ENCODE measurements at regions not wholly inside any gene's neighbourhood (a gene's known extent, or its start where the extent isn't known, plus 50 kb on each side); places are given as distances from the start of the nearest gene placed in this dataset.
"Not testable (repeated sequence)": the region's sequence is repeated elsewhere in the genome, so short reads cannot be mapped to it uniquely, and the experiment has no call there.

- no peak overlapping the region for H2BK12ac ChIP-seq (ENCODE audit: low read length)
- WGBS, 2 donors (ENCODE audit: extremely low coverage in 2 of 2, insufficient read length in 2 of 2, insufficient replicate concordance in 1 of 2), result no CpG with 5 or more reads among the region's 6 CpGs
- H3K27me3 ChIP-seq (ENCODE audit: control insufficient read depth in 3 of 3, insufficient read depth in 3 of 3, low read depth in 1 of 3, low read length in 3 of 3), result no peaks in the 10 kb centered on the region
- no peak overlapping the region for H2AK5ac ChIP-seq (ENCODE audit: low read depth, low read length)
- no peak for DNase-seq (ENCODE audit: low spot score)
- no peak overlapping the region for H4K8ac ChIP-seq (ENCODE audit: low read depth, low read length)
- H3K9me3 ChIP-seq (replicated peaks in 1 of 2; ENCODE audit: control insufficient read depth in 2 of 2, insufficient read depth in 1 of 2, low read depth in 1 of 2, low read length in 2 of 2), result peaks cover 0 to 4% of the 10 kb centered on the region in 2 donors
- H3K23ac ChIP-seq (ENCODE audit: low read depth, low read length, poor library complexity), result no peak overlapping the region
- H3K4me1 ChIP-seq (ENCODE audit: control insufficient read depth in 2 of 2, insufficient read depth in 1 of 2, low read depth in 1 of 2, low read length in 2 of 2), result peaks cover 0 to 4% of the 10 kb centered on the region in 2 donors
- H3K4me2 ChIP-seq (ENCODE audit: insufficient read depth, low read length, poor library complexity, severe bottlenecking), result no peak overlapping the region
- no peak overlapping the region for H3K27ac ChIP-seq (replicated peaks; ENCODE audit: low read length)
- H3K79me1 ChIP-seq (ENCODE audit: low read depth, low read length), result no peaks in the 10 kb centered on the region
- H3K4me3 ChIP-seq (ENCODE audit: low read length in 2 of 2), result no peak overlapping the region
- no peak overlapping the region for H2BK15ac ChIP-seq (ENCODE audit: low read length)
- H2AFZ ChIP-seq (ENCODE audit: low read length), result peak overlapping the region; percentile 42
- no peak overlapping the region for H3K4ac ChIP-seq (ENCODE audit: low read length)
- H3K14ac ChIP-seq (ENCODE audit: low read length), result no peak overlapping the region
- H3K18ac ChIP-seq (ENCODE audit: low read length), result no peak overlapping the region
- H3K9ac ChIP-seq (ENCODE audit: low read depth, low read length, poor library complexity), result no peak overlapping the region
- H2BK5ac ChIP-seq (ENCODE audit: low read length), result no peak overlapping the region
- no peaks in the 10 kb centered on the region for H3K36me3 ChIP-seq (replicated peaks in 1 of 2; ENCODE audit: control insufficient read depth in 2 of 2, insufficient read depth in 2 of 2, low read length in 2 of 2)
- no peak overlapping the region for H4K91ac ChIP-seq (ENCODE audit: low read depth, low read length, poor library complexity)
- no peak overlapping the region for H2BK120ac ChIP-seq (ENCODE audit: low read depth, low read length)
These were observed 447.4 kb downstream of the EFNB2 start for GRCh38 chr13:106088085-106088484.

- no CpG with 5 or more reads among the region's 10 CpGs for WGBS, 2 donors (ENCODE audit: extremely low coverage in 2 of 2, insufficient read length in 2 of 2, insufficient replicate concordance in 1 of 2)
- Histone ChIP-seq H3K27ac (replicated peaks; ENCODE audit: low read length) (no peak overlapping the region), H3K4me1 (ENCODE audit: control insufficient read depth in 2 of 2, insufficient read depth in 1 of 2, low read depth in 1 of 2, low read length in 2 of 2) (peaks cover 0 to 4% of the 10 kb centered on the region in 2 donors), H3K14ac (ENCODE audit: low read length) (no peak overlapping the region), H2BK12ac (ENCODE audit: low read length) (no peak overlapping the region), H2AFZ (ENCODE audit: low read length) (no peak overlapping the region), H3K79me1 (ENCODE audit: low read depth, low read length) (no peaks in the 10 kb centered on the region), H4K91ac (ENCODE audit: low read depth, low read length, poor library complexity) (no peak overlapping the region), H3K4ac (ENCODE audit: low read length) (no peak overlapping the region), H3K27me3 (ENCODE audit: control insufficient read depth in 3 of 3, insufficient read depth in 3 of 3, low read depth in 1 of 3, low read length in 3 of 3) (no peaks in the 10 kb centered on the region), H3K36me3 (replicated peaks in 1 of 2; ENCODE audit: control insufficient read depth in 2 of 2, insufficient read depth in 2 of 2, low read length in 2 of 2) (no peaks in the 10 kb centered on the region), H3K23ac (ENCODE audit: low read depth, low read length, poor library complexity) (no peak overlapping the region), H2BK15ac (ENCODE audit: low read length) (no peak overlapping the region), H4K8ac (ENCODE audit: low read depth, low read length) (no peak overlapping the region), H3K4me2 (ENCODE audit: insufficient read depth, low read length, poor library complexity, severe bottlenecking) (no peak overlapping the region), H3K18ac (ENCODE audit: low read length) (no peak overlapping the region), H3K4me3 (ENCODE audit: low read length in 2 of 2) (no peak overlapping the region), H3K9ac (ENCODE audit: low read depth, low read length, poor library complexity) (no peak overlapping the region), H2AK5ac (ENCODE audit: low read depth, low read length) (no peak overlapping the region), H3K9me3 (replicated peaks in 1 of 2; ENCODE audit: control insufficient read depth in 2 of 2, insufficient read depth in 1 of 2, low read depth in 1 of 2, low read length in 2 of 2) (peaks cover 0 to 4% of the 10 kb centered on the region in 2 donors), H2BK120ac (ENCODE audit: low read depth, low read length) (no peak overlapping the region), H2BK5ac (ENCODE audit: low read length) (no peak overlapping the region)
- no peak for DNase-seq (ENCODE audit: low spot score)
These were observed 448.3 kb downstream of the EFNB2 start for GRCh38 chr13:106087201-106087600.

DNA sequence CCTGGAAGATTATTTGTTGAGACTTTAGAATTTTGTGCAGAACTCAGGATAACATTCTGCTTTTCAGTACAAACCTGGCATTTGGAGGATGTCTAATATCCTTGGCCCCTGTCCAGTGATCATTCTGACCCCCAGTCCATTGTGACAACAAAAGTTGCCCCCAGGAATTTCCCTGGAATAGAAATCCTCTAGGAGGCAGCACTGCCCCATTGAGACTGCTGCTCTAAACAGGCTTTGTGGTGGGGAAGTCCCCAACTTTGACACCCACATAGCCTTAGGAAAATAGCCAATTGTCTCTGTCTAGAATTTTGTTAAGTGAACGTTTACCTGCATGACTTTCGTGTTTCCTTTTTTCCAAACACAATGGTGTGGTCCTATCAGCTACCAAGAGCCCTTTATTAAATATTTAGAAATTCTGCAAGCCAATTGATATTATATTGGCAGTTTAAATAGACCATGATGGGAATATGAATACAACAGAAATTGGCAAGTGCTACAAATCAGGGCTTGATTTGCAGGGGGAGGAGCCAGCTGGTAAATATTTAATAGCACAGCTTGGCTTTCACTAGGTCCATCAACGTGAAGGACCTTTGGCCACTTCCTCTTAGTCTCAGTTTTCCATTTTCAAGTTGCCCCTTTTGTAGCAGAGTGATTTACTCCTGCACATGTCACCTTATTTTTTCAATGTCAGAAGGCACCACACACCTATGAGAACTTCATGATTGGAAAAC, 451.7 kb downstream of the EFNB2 start:
- H3K4me3 ChIP-seq (ENCODE audit: low read length in 2 of 2), result no peak overlapping the region
- H3K9ac ChIP-seq (ENCODE audit: low read depth, low read length, poor library complexity), result no peak overlapping the region
- no peak overlapping the region for H2BK12ac ChIP-seq (ENCODE audit: low read length)
- H4K8ac ChIP-seq (ENCODE audit: low read depth, low read length), result no peak overlapping the region
- peaks cover 0 to 4% of the 10 kb centered on the region in 2 donors for H3K4me1 ChIP-seq (ENCODE audit: control insufficient read depth in 2 of 2, insufficient read depth in 1 of 2, low read depth in 1 of 2, low read length in 2 of 2)
- DNase-seq (ENCODE audit: low spot score), result no peak
- H3K79me1 ChIP-seq (ENCODE audit: low read depth, low read length), result no peaks in the 10 kb centered on the region
- H2BK5ac ChIP-seq (ENCODE audit: low read length), result no peak overlapping the region
- no peak overlapping the region for H4K91ac ChIP-seq (ENCODE audit: low read depth, low read length, poor library complexity)
- no peaks in the 10 kb centered on the region for H3K27me3 ChIP-seq (ENCODE audit: control insufficient read depth in 3 of 3, insufficient read depth in 3 of 3, low read depth in 1 of 3, low read length in 3 of 3)
- no peaks in the 10 kb centered on the region for H3K36me3 ChIP-seq (replicated peaks in 1 of 2; ENCODE audit: control insufficient read depth in 2 of 2, insufficient read depth in 2 of 2, low read length in 2 of 2)
- H3K23ac ChIP-seq (ENCODE audit: low read depth, low read length, poor library complexity), result no peak overlapping the region
- no peak overlapping the region for H2AFZ ChIP-seq (ENCODE audit: low read length)
- no peak overlapping the region for H3K4ac ChIP-seq (ENCODE audit: low read length)
- no peak overlapping the region for H3K14ac ChIP-seq (ENCODE audit: low read length)
- H3K18ac ChIP-seq (ENCODE audit: low read length), result no peak overlapping the region
- H3K4me2 ChIP-seq (ENCODE audit: insufficient read depth, low read length, poor library complexity, severe bottlenecking), result no peak overlapping the region
- H3K9me3 ChIP-seq (replicated peaks in 1 of 2; ENCODE audit: control insufficient read depth in 2 of 2, insufficient read depth in 1 of 2, low read depth in 1 of 2, low read length in 2 of 2), result no peaks in the 10 kb centered on the region
- H2BK120ac ChIP-seq (ENCODE audit: low read depth, low read length), result no peak overlapping the region
- WGBS, 2 donors (ENCODE audit: extremely low coverage in 2 of 2, insufficient read length in 2 of 2, insufficient replicate concordance in 1 of 2), result no CpG with 5 or more reads among the region's 3 CpGs
- no peak overlapping the region for H2AK5ac ChIP-seq (ENCODE audit: low read depth, low read length)
- H2BK15ac ChIP-seq (ENCODE audit: low read length), result no peak overlapping the region
- no peak overlapping the region for H3K27ac ChIP-seq (replicated peaks; ENCODE audit: low read length)

DNA sequence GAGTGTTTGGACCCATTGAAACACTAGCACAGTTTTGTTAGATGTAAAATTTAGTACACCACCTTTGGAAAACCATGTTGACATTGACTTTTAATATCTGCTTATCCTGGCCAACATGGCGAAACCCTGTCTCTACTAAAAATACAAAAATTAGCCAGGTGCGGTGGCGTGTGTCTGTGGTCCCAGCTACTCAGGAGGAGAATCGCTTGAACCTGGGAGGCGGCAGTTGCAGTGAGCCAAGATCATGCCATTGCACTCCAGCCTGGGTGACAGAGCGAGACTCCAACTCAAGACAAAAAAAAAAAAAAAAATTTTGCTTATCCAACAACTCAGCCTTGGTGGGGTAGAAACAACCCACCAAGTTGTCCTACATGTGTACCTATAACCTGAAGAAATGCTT, 454.2 kb downstream of the EFNB2 start:
- H3K4ac ChIP-seq (ENCODE audit: low read length); H2AFZ ChIP-seq (ENCODE audit: low read length); H3K14ac ChIP-seq (ENCODE audit: low read length); H2AK5ac ChIP-seq (ENCODE audit: low read depth, low read length); H2BK15ac ChIP-seq (ENCODE audit: low read length); H3K4me3 ChIP-seq (ENCODE audit: low read length in 2 of 2); H3K9ac ChIP-seq (ENCODE audit: low read depth, low read length, poor library complexity); H3K36me3 ChIP-seq (replicated peaks in 1 of 2; ENCODE audit: control insufficient read depth in 2 of 2, insufficient read depth in 2 of 2, low read length in 2 of 2); H3K27ac ChIP-seq (replicated peaks; ENCODE audit: low read length); H2BK5ac ChIP-seq (ENCODE audit: low read length); H2BK120ac ChIP-seq (ENCODE audit: low read depth, low read length); H3K23ac ChIP-seq (ENCODE audit: low read depth, low read length, poor library complexity); H3K4me2 ChIP-seq (ENCODE audit: insufficient read depth, low read length, poor library complexity, severe bottlenecking); H3K18ac ChIP-seq (ENCODE audit: low read length); H3K79me1 ChIP-seq (ENCODE audit: low read depth, low read length); H4K8ac ChIP-seq (ENCODE audit: low read depth, low read length); H2BK12ac ChIP-seq (ENCODE audit: low read length); H3K27me3 ChIP-seq (ENCODE audit: control insufficient read depth in 3 of 3, insufficient read depth in 3 of 3, low read depth in 1 of 3, low read length in 3 of 3); H4K91ac ChIP-seq (ENCODE audit: low read depth, low read length, poor library complexity); H3K9me3 ChIP-seq (replicated peaks in 1 of 2; ENCODE audit: control insufficient read depth in 2 of 2, insufficient read depth in 1 of 2, low read depth in 1 of 2, low read length in 2 of 2); DNase-seq (ENCODE audit: low spot score): not testable (repeated sequence)
- peaks cover 9 to 11% of the 10 kb centered on the region in 2 donors for H3K4me1 ChIP-seq (ENCODE audit: control insufficient read depth in 2 of 2, insufficient read depth in 1 of 2, low read depth in 1 of 2, low read length in 2 of 2)
- no CpG with 5 or more reads among the region's 6 CpGs for WGBS, 2 donors (ENCODE audit: extremely low coverage in 2 of 2, insufficient read length in 2 of 2, insufficient replicate concordance in 1 of 2)

Data from neuronal stem cell (in vitro differentiated cells).